Nephron (organoid): ENCODE measurements at regions not wholly inside any gene's neighbourhood (a gene's known extent, or its start where the extent isn't known, plus 50 kb on each side); places are given as distances from the start of the nearest gene placed in this dataset.

Experiments used
- H3K27ac Mint-ChIP-seq, 3 experiments: 2 replicates each; pipeline ENCODE4 v1.8.0; 2020; ENCODE audit warnings: mixed read lengths in 3 of 3, mild to moderate bottlenecking in 2 of 3, moderate library complexity in 1 of 3
- H3K27me3 Mint-ChIP-seq: 2 replicates; pipeline ENCODE4 v1.8.0; 2021; ENCODE audit warnings: low read depth, mild to moderate bottlenecking, moderate library complexity, mixed read lengths
- H3K36me3 Mint-ChIP-seq: 2 replicates; pipeline ENCODE4 v1.8.0; 2020; ENCODE audit warnings: low read depth, mixed read lengths
- H3K4me1 Mint-ChIP-seq: 2 replicates; pipeline ENCODE4 v1.8.0; 2020; ENCODE audit warnings: mixed read lengths
- H3K4me3 Mint-ChIP-seq, 3 experiments: 2 replicates each; pipeline ENCODE4 v1.8.0; 2020; ENCODE audit warnings: mild to moderate bottlenecking in 3 of 3, mixed read lengths in 3 of 3, moderate library complexity in 2 of 3
- H3K9me3 Mint-ChIP-seq: 2 replicates; pipeline ENCODE4 v1.8.0; 2020; ENCODE audit warnings: mixed read lengths
- CTCF ChIP-seq, 3 experiments: fragments of 200-600 bp; sonication (generic); IDR thresholded peaks; one replicate each; pipeline ENCODE4 v1.5.0; 2021; ENCODE audit warnings: antibody characterized with exemption in 3 of 3; ENCODE audit not compliant: unreplicated experiment in 3 of 3

- H3K9me3 Mint-ChIP-seq = no peaks in the 10 kb centered on the region
- no peak overlapping the region for H3K4me3 Mint-ChIP-seq
- TF ChIP-seq CTCF (IDR thresholded peaks at IDR 0.05; ENCODE audit: unreplicated experiment in 3 of 3) = peak; percentile 48 to 67 (median 59)
- no peaks in the 10 kb centered on the region for H3K36me3 Mint-ChIP-seq
- H3K27ac Mint-ChIP-seq = no peak overlapping the region
- H3K4me1 Mint-ChIP-seq = peaks cover 10% of the 10 kb centered on the region
- no peaks in the 10 kb centered on the region for H3K27me3 Mint-ChIP-seq
Measured at GRCh38 chr11:57131080-57131790, 50.5 kb upstream of the LRRC55 start.
